Cardiac muscle cell (in vitro differentiated cells and primary cell): ENCODE measurements at regions not wholly inside any gene's neighbourhood (a gene's known extent, or its start where the extent isn't known, plus 50 kb on each side); places are given as distances from the start of the nearest gene placed in this dataset.

ENCODE experiments used
- DNase-seq, 2 donors: peaks; one replicate each; pipeline versions ENCODE4 v3.0.0 to v3.0.0-alpha.2; 2010 to 2017; ENCODE audit warnings: low read depth in 1 of 2, low spot score in 1 of 2
- H3K27ac ChIP-seq: fragments of 200-600 bp; sonication (generic); 2 replicates; pipeline ENCODE4 v1.5.1; 2016
- H3K27me3 ChIP-seq: fragments of 200-600 bp; sonication (generic); 2 replicates; pipeline ENCODE4 v1.6.0; 2016; ENCODE audit warnings: control low read depth
- H3K36me3 ChIP-seq: fragments of 200-600 bp; sonication (generic); 2 replicates; pipeline ENCODE4 v1.5.1; 2016; ENCODE audit warnings: control low read depth
- H3K4me1 ChIP-seq: fragments of 200-600 bp; sonication (generic); 2 replicates; pipeline ENCODE4 v1.8.1; 2017; ENCODE audit warnings: low read depth, mild to moderate bottlenecking, mixed run types
- H3K4me3 ChIP-seq: fragments of 200-600 bp; sonication (generic); 2 replicates; pipeline ENCODE4 v1.5.1; 2016; ENCODE audit warnings: mild to moderate bottlenecking
- H3K9me3 ChIP-seq: fragments of 200-600 bp; sonication (generic); 2 replicates; pipeline ENCODE4 v1.5.1; 2017; ENCODE audit warnings: low read depth, mild to moderate bottlenecking, control low read depth
- CTCF ChIP-seq: IDR thresholded peaks from 2 replicates; pipeline ENCODE4 v1.5.1; 2012; ENCODE audit warnings: low read depth, mild to moderate bottlenecking, low read length

- H3K27ac ChIP-seq: no peak overlapping the region
- H3K4me3 ChIP-seq: no peak overlapping the region
- DNase-seq: no peak
- TF ChIP-seq CTCF: no peak
- H3K9me3 ChIP-seq: no peaks in the 10 kb centered on the region
- peaks cover 11% of the 10 kb centered on the region for H3K4me1 ChIP-seq
- H3K27me3 ChIP-seq: no peaks in the 10 kb centered on the region
- no peaks in the 10 kb centered on the region for H3K36me3 ChIP-seq
Measured at GRCh38 chr5:103353581-103353980, 95.0 kb downstream of the MACIR start.

GRCh38 chr5:103347716-103348423 lies 89.3 kb downstream of the MACIR start:
- no peak overlapping the region for H3K27ac ChIP-seq
- H3K4me1 ChIP-seq: peaks cover 7% of the 10 kb centered on the region
- no peak for DNase-seq
- no peaks in the 10 kb centered on the region for H3K27me3 ChIP-seq
- H3K9me3 ChIP-seq: no peaks in the 10 kb centered on the region
- no peak overlapping the region for H3K4me3 ChIP-seq
- no peak for TF ChIP-seq CTCF
- no peaks in the 10 kb centered on the region for H3K36me3 ChIP-seq

- H3K4me1 ChIP-seq: peaks cover 7% of the 10 kb centered on the region
- H3K9me3 ChIP-seq: no peaks in the 10 kb centered on the region
- no peak for DNase-seq
- H3K36me3 ChIP-seq: no peaks in the 10 kb centered on the region
- H3K27me3 ChIP-seq: no peaks in the 10 kb centered on the region
- H3K27ac ChIP-seq: no peak overlapping the region
- H3K4me3 ChIP-seq: no peak overlapping the region
- no peak for TF ChIP-seq CTCF
Measured at GRCh38 chr5:103346162-103346748, 87.7 kb downstream of the MACIR start.

- Histone ChIP-seq H3K4me1 (peaks cover 7% of the 10 kb centered on the region), H3K9me3 (no peaks in the 10 kb centered on the region), H3K36me3 (no peaks in the 10 kb centered on the region), H3K4me3 (no peak overlapping the region), H3K27ac (no peak overlapping the region), H3K27me3 (no peaks in the 10 kb centered on the region)
- no peak for DNase-seq
- TF ChIP-seq CTCF: no peak
Measured at GRCh38 chr5:103345461-103345860, 86.9 kb downstream of the MACIR start.

GRCh38 chr5:103340717-103341388 lies 82.3 kb downstream of the MACIR start:
- Histone ChIP-seq H3K27ac (no peak overlapping the region), H3K9me3 (no peaks in the 10 kb centered on the region), H3K4me3 (no peak overlapping the region), H3K27me3 (no peaks in the 10 kb centered on the region), H3K4me1 (no peaks in the 10 kb centered on the region), H3K36me3 (no peaks in the 10 kb centered on the region)
- no peak for TF ChIP-seq CTCF
- peak in 1 of 2 donors; percentile 32 for DNase-seq
